ENCODE measurements at regions not wholly inside any gene's neighbourhood (a gene's known extent, or its start where the extent isn't known, plus 50 kb on each side); places are given as distances from the start of the nearest gene placed in this dataset.

- DNase-seq, result no peak
Observed at GRCh38 chr6:120620900-120621299, 713.4 kb downstream of the TBC1D32 start.

- no peak for DNase-seq
Observed at GRCh38 chr6:120615238-120615637, 719.0 kb downstream of the TBC1D32 start.

GRCh38 chr6:120614723-120615122, 719.6 kb downstream of the TBC1D32 start:
- no peak for DNase-seq

GRCh38 chr6:120608826-120609225, 725.5 kb downstream of the TBC1D32 start:
- DNase-seq, result no peak

DNA sequence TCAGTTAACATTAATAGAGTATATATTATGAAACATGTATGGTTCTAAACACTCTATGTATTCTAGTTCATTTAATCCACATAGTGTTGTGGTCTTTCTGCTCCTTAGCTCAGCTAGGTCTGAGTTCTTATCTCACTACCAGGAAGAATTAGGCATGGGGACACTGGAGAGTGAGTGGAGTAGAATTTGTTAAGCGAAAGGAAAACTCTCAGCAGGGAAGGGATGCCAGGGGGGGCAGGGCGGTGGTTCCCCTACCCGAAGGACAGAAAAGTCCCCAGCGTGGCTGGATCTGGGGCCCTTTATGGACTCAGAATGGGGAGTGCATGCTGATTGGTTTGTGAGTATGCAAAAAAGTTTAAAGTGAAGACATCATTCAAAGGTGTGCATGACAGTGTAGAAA, 727.5 kb downstream of the TBC1D32 start:
- no peak for DNase-seq

DNA sequence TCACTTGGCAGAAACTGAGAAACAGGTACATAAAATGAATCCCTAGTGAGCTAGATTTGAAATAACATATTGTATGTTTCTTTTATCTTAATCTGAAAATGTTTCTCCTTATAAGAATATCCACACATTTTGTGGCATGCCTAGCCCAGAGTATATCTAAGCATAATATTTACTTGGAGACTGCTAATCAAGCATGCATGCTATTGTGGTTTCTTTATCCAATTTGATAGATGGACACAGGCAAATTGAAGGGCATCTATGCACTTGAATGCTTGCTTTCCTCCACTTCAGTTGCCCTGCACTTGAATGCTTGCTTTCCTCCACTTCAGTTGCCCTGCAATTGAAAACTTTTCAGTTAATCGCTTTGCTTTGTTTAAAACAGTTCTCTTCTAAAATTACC, 729.8 kb downstream of the TBC1D32 start:
- DNase-seq, result no peak

- DNase-seq, result no peak
Observed at GRCh38 chr6:120590611-120591010, 743.7 kb downstream of the TBC1D32 start.

DNA sequence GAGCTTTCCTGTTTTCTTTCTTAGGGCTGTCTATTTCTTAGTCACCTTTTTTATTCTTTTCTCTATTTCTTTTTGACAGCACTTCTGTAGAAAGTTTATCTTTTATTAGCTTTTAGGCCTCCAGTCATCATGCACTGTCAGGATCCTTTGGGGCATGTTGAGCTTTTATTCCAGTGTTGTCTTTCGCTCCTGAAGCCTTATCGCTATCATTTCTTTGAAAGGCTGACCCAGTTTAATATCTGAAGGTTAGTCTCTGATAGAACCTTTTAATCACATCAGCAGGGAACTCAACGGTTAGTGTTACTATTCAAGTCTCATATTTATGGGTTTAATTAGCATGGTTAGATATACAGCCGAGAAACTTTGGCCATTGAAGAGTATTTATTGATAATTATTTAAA, 745.9 kb downstream of the TBC1D32 start:
- no peak for DNase-seq

GRCh38 chr6:120587381-120587780, 746.9 kb downstream of the TBC1D32 start:
- no peak for DNase-seq

DNA sequence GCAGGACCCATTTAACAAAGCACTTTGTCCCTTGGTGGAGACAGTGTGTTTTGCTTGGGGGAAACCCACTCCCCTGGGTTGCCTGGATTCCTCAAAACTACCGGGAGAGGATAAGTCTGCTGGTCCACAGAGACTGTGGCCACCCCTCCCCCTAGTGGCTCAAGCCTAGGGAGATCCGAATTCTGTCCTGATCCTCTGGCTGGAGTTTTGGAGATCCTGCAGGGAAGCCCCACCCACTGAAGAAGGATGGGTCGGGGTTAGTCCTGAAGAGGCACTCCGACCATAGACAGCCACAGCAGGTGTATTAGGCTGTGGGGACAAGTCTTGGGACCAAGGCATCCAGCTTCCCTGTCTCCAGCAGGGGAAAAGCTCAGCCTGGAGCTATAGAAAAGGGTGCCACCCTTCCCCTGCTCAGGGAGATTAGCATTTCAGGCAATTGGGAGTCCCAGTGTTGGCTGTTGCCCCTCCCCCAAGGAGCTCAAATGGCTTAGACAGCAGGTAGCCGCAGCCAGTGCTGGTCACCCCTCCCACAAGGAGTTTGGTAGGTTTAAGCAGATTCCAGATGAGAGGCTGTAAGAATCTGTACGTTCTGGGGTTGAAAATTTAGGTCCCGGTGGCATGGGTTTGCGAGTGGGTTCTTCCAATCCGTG, 750.0 kb downstream of the TBC1D32 start:
- DNase-seq, result no peak

- no peak for DNase-seq
Observed at GRCh38 chr6:120576061-120576460, 758.2 kb downstream of the TBC1D32 start.

- no peak for DNase-seq
Observed at GRCh38 chr6:120569714-120570113, 764.6 kb downstream of the TBC1D32 start.

- DNase-seq, result no peak
Observed at GRCh38 chr6:120564779-120565178, 769.5 kb downstream of the TBC1D32 start.

DNA sequence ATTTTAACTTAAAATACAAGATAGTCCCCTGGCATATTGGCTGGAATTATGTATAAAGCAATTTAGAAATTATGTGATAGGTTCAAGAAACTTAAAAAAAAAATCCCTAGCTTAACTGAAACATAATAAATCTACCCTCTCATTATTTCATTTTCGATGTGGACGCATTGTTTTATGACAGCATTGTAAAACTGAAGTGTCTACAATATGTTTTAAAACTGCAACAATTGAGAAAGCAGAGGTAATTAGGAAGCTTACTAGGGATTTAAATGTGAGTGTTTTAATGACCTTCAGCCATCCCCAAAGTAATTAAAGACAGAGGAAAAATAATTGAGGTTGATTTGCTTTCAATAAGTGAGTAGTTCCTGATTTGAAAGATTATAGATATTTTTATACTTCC, 776.0 kb downstream of the TBC1D32 start:
- no peak for DNase-seq

DNA sequence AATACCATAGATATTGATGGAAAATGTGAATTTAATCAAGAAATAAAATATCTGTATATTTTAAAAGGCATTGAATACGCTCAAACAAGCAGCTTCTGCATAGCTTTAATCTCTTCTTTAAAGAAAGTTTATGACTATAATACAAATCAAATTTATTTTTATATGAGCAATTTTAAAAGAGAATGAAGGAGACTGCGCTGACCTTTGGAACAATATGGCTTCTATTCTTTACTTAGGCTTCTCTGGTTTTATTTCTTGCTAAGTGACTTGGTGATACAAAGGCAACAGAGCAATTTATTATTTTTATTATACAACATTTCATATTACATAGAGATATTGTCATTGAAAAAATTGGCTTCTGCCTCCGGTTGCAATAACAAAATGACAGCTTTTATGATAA, 776.7 kb downstream of the TBC1D32 start:
- DNase-seq, result no peak

GRCh38 chr6:120556491-120556890, 777.8 kb downstream of the TBC1D32 start:
- no peak for DNase-seq

DNA sequence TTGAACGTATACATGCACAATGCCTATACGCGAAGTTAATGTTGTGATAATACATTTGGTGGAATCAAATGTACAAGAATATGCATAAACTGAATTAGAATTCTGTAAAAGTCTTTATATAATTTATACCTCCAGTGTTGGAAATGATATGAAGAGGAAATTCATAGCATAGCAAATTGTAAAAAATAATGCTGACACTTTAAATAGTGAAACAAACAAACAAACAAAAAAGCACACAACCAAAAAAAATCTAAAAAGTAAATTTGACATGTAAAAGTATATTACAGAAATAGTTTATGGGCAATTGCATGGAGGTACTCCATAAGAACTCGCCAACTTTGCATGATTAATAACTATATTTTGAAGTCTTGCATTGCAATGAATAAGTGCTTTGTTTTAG, 780.9 kb downstream of the TBC1D32 start:
- no peak for DNase-seq

GRCh38 chr6:120545353-120545752, 788.9 kb downstream of the TBC1D32 start:
- DNase-seq, result no peak

DNA sequence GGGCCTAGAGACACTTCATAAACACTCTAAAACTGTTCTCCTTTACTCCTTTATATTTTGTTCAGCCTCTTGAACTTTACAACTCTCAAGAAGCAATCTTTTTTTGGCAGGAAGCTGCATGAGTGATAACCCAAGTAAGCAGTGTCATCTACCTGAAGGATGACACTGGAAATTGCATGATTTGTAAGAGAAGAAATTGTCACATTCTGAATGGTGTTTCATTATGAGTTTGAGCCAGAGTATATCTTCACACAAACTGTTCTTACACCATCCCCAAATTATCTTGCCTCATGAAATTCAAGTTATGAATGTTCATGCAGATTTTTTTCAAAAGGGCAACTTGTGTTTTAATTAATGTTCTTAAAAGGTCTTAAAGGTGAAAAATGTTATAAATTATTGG, 799.3 kb downstream of the TBC1D32 start:
- no peak for DNase-seq

DNA sequence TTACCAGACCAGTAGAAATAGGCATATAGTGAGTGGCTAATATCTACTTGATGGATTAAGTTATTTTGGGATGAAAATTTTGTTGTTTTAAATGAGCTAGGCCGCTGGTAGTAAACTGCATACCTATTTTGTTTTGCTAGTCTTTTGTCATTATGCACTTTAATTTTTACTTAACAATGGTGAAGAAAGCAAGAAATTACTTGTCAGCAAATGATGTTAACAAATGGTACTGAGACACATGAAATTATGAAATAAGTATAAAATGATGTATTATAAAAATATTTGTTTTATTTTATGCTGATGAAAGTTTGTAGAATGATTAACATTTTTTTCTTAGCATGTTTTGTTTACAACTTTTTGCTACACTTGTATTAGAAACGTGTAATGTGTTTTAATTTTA, 807.7 kb downstream of the TBC1D32 start:
- DNase-seq, result no peak

- DNase-seq, result no peak
Observed at GRCh38 chr6:120514544-120514943, 819.7 kb downstream of the TBC1D32 start.

DNA sequence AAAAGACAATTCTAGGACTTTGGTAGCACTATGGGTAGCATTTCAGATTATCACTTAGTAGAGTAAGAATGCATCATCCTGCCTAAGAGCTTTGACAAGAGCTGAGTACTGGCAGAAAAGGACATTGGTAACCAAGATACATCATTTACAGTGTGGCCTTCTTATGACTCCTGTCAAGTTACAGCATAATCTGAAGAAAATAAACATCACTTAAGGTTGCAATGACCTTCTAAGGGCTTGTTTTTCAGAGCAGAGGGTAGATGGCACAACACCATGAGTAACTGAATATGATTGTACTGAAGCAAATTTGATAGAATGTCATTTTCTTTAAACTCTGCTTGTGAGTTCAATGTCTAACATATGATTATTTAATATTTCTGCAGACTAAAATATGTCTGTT, 822.6 kb downstream of the TBC1D32 start:
- DNase-seq, result no peak

- no peak for DNase-seq
Observed at GRCh38 chr6:120498711-120499110, 835.6 kb downstream of the TBC1D32 start.

DNA sequence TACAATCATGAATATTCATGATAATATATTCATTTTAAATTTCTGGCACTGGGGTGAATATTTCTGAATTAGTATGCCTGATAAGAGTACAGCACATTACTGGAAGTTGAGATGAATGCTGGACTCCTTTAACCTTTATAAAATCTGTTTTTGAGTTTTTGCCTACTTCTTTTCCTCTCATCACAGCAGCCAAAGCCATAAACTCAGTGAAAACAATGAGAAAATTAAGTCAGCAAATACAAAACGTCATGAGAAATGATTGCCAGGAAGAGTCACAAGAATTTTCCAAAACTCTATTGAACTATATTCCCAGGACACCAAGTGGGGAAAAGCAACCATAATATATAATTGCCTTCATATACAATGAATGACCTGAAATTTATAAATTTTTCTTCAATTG, 837.6 kb downstream of the TBC1D32 start:
- no peak for DNase-seq

DNA sequence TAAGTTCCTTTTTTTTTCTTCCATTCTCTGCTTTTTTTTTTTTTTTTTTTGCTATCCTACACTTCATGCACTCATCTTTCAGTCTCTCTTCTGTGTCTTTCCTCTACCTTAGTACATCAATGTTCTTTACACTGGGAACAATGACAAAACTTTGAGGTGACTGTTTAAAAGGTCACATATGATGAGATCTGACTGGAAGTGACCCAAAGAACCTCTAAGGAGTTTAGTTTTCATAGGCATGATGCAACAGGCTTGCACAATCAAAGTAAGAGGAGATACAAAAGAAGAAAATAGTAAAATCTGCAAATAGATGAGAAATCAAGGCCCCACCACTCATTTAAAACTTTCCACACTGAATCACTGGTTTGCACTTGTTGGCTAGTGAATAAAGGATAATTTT, 840.8 kb downstream of the TBC1D32 start:
- DNase-seq, result no peak

GRCh38 chr6:120489941-120490340, 844.3 kb downstream of the TBC1D32 start:
- DNase-seq, result no peak
